ENCODE measurements at regions not wholly inside any gene's neighbourhood (a gene's known extent, or its start where the extent isn't known, plus 50 kb on each side); places are given as distances from the start of the nearest gene placed in this dataset.

DNA sequence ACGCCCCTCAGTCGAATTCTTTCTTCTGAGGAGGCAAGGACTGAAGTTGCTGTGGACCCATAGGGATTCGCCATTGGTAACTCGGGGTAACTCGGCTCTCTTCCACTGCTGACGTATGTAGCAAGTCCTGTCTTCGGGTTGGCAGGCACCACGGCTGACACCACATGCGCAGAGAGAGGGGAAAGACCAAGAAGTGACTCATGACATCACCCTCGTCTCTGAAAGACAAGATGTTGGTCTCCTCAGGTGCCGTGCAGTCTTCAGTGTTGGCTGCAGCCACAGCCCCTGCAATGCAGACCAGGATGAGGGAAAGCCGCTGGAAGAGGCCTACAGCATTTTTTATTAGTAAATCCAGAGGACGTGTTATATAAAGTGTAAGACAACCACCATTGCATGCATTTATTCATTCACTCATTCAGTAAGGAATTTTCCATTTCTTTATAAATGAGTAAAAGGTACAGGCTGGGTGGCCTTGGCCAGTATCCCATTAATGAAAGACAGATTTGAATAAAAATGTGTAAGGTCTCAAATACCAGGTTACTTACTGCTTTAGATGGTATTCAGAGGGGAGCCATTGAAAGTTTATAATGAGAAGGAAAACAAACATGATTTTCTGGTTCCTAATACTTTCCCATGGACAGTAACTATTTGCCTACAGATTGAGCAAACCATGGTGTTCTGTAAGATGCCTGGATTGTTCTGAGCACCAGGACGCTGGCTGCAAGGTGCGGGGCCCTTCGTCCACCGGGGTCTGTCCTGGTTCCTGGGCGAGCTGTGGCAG is 50.7 kb upstream of the IRF2BP2 start:
- DNase-seq: no peak
